ENCODE measurements at regions not wholly inside any gene's neighbourhood (a gene's known extent, or its start where the extent isn't known, plus 50 kb on each side); places are given as distances from the start of the nearest gene placed in this dataset.

- Histone ChIP-seq H3K9ac (ENCODE audit: low read length) (no peak overlapping the region), H3K36me3 (ENCODE audit: control insufficient read depth, insufficient read depth, low read length) (no peaks in the 10 kb centered on the region), H3K27ac (ENCODE audit: low read depth, low read length) (no peak overlapping the region), H3K4me3 (ENCODE audit: low read length) (no peak overlapping the region), H3K4me1 (ENCODE audit: control insufficient read depth, insufficient read depth, low read length) (peaks cover 17% of the 10 kb centered on the region), H3K27me3 (ENCODE audit: control insufficient read depth, insufficient read depth, low read length) (no peaks in the 10 kb centered on the region)
Observed at GRCh38 chr11:10628508-10629236, 60.2 kb upstream of the LYVE1 start.

DNA sequence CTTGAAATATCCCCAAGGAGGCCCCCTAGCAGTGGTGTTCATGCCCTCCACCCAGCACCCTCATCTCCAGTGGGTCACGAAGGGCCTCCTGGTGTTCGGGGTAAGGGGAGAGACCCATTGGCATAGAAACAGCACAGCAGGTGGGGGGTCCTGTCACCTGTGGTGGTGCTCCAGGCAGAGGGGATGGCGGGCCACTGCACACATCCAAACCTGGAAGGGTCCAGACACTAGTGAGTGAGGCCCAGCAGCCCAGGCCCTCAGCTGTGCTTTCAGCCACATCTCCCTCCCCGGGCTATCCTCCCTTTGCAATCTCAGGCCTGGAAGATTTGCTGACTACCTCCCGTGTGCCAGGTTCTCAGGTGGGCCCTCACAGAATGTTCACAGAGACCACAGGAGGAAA, 59.4 kb upstream of the LYVE1 start:
- no peak overlapping the region for H3K4me3 ChIP-seq (ENCODE audit: low read length)
- no peaks in the 10 kb centered on the region for H3K36me3 ChIP-seq (ENCODE audit: control insufficient read depth, insufficient read depth, low read length)
- no peaks in the 10 kb centered on the region for H3K27me3 ChIP-seq (ENCODE audit: control insufficient read depth, insufficient read depth, low read length)
- H3K4me1 ChIP-seq (ENCODE audit: control insufficient read depth, insufficient read depth, low read length): peaks cover 17% of the 10 kb centered on the region
- H3K9ac ChIP-seq (ENCODE audit: low read length): no peak overlapping the region
- no peak overlapping the region for H3K27ac ChIP-seq (ENCODE audit: low read depth, low read length)

DNA sequence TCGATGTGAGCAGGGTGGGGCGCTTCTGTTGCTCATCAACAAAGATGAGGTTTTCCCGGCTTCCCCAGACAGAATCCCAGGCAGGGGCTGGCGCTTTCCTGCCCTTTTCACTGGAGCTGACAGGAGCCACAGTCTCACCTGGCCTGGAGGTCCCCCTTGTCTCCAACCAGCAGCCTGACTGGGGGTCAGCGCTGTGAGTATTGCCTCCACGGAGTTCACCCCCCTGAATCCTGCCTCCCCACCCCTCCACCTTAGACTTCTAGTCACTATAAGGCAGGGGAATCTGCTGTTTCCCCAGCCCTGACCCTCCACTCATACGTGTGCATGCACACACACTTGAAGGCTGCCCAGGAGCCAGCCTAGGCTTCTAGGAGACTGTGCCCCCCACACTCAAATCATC, 58.8 kb upstream of the LYVE1 start:
- H3K36me3 ChIP-seq (ENCODE audit: control insufficient read depth, insufficient read depth, low read length): no peaks in the 10 kb centered on the region
- no peak overlapping the region for H3K4me3 ChIP-seq (ENCODE audit: low read length)
- H3K27ac ChIP-seq (ENCODE audit: low read depth, low read length): peak overlapping the region; percentile 3
- H3K27me3 ChIP-seq (ENCODE audit: control insufficient read depth, insufficient read depth, low read length): no peaks in the 10 kb centered on the region
- peaks cover 17% of the 10 kb centered on the region for H3K4me1 ChIP-seq (ENCODE audit: control insufficient read depth, insufficient read depth, low read length)
- no peak overlapping the region for H3K9ac ChIP-seq (ENCODE audit: low read length)

DNA sequence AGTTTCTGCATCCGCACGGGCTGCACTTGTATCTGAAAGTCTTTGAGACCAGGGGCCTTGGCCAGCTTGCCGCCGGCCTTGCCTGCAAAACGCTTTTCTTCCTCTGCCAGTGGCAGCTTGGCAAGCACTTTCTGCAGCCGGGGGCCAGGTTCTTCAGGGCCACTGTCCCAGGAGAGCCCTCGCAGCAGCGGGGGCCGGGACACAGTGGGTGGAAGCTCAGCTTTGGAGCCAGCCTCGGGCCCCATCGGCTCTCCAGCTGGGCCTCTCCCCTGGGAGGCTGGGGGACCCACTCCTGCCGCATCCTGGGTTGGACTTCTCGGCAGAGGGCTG, 57.5 kb upstream of the LYVE1 start:
- H3K4me3 ChIP-seq (ENCODE audit: low read length): no peak overlapping the region
- peaks cover 17% of the 10 kb centered on the region for H3K4me1 ChIP-seq (ENCODE audit: control insufficient read depth, insufficient read depth, low read length)
- no peaks in the 10 kb centered on the region for H3K36me3 ChIP-seq (ENCODE audit: control insufficient read depth, insufficient read depth, low read length)
- H3K27me3 ChIP-seq (ENCODE audit: control insufficient read depth, insufficient read depth, low read length): no peaks in the 10 kb centered on the region
- H3K9ac ChIP-seq (ENCODE audit: low read length): no peak overlapping the region
- H3K27ac ChIP-seq (ENCODE audit: low read depth, low read length): peak overlapping the region; percentile 70

GRCh38 chr11:10625281-10625981, 57.0 kb upstream of the LYVE1 start:
- Histone ChIP-seq H3K27me3 (ENCODE audit: control insufficient read depth, insufficient read depth, low read length) (no peaks in the 10 kb centered on the region), H3K36me3 (ENCODE audit: control insufficient read depth, insufficient read depth, low read length) (no peaks in the 10 kb centered on the region), H3K4me1 (ENCODE audit: control insufficient read depth, insufficient read depth, low read length) (peaks cover 17% of the 10 kb centered on the region), H3K4me3 (ENCODE audit: low read length) (no peak overlapping the region), H3K9ac (ENCODE audit: low read length) (no peak overlapping the region), H3K27ac (ENCODE audit: low read depth, low read length) (peak overlapping the region; percentile 70)

DNA sequence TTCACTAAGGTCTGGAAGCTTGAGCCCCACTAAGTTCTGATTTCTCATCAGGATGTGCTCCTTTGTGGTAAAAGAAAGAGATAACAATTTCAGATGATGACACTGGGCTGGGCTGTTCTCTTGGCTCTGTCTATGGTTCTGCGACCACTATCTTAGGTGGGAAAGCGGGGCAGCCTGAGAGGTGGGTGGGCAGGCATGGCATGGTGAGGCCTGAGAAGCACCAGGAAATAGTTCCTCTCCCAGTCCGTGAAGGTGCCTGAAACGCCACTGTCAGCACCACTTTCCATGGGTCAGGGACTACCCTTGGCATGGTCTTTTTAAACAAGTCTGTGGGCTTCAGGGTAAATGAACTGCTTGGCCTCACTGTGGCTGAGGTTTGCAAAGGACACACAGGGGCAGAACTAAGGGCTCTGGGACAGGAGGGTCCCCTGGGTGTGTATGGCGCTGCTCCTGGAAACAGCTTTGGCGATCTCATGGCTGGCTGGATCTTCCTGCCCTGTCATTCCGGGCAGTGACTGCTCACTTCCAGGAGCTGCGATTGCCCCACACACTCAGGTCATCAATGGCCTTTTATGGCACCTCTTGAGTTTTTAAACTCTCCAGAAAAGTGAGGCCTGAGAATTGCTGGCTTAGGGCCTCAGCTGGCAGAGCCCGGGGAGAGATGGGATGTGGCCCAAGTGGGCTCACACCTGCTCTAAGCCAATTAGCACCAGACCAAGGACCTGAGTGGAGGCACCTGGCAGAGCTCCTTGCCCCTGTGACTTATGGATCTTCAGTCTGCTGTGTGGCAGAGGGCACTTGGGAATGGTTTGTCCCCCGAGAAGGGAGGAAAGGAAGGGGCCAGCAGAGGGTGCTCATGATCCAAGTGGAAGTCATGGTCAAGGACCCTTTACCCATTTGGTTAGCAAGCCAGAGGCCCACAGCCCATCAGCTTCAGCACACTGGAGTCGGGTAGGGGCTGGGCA, 55.6 kb upstream of the LYVE1 start:
- Histone ChIP-seq H3K27ac (ENCODE audit: low read depth, low read length) (peak overlapping the region; percentile 70), H3K4me1 (ENCODE audit: control insufficient read depth, insufficient read depth, low read length) (peaks cover 19% of the 10 kb centered on the region), H3K4me3 (ENCODE audit: low read length) (no peak overlapping the region), H3K9ac (ENCODE audit: low read length) (no peak overlapping the region), H3K27me3 (ENCODE audit: control insufficient read depth, insufficient read depth, low read length) (no peaks in the 10 kb centered on the region), H3K36me3 (ENCODE audit: control insufficient read depth, insufficient read depth, low read length) (no peaks in the 10 kb centered on the region)

GRCh38 chr11:10622957-10623791, 54.7 kb upstream of the LYVE1 start:
- no peaks in the 10 kb centered on the region for H3K36me3 ChIP-seq (ENCODE audit: control insufficient read depth, insufficient read depth, low read length)
- H3K27me3 ChIP-seq (ENCODE audit: control insufficient read depth, insufficient read depth, low read length): no peaks in the 10 kb centered on the region
- H3K4me3 ChIP-seq (ENCODE audit: low read length): no peak overlapping the region
- no peak overlapping the region for H3K27ac ChIP-seq (ENCODE audit: low read depth, low read length)
- peaks cover 26% of the 10 kb centered on the region for H3K4me1 ChIP-seq (ENCODE audit: control insufficient read depth, insufficient read depth, low read length)
- no peak overlapping the region for H3K9ac ChIP-seq (ENCODE audit: low read length)

GRCh38 chr11:10622108-10622507, 53.6 kb upstream of the LYVE1 start:
- Histone ChIP-seq H3K27me3 (ENCODE audit: control insufficient read depth, insufficient read depth, low read length) (no peaks in the 10 kb centered on the region), H3K4me3 (ENCODE audit: low read length) (no peak overlapping the region), H3K36me3 (ENCODE audit: control insufficient read depth, insufficient read depth, low read length) (no peaks in the 10 kb centered on the region), H3K4me1 (ENCODE audit: control insufficient read depth, insufficient read depth, low read length) (peaks cover 26% of the 10 kb centered on the region), H3K27ac (ENCODE audit: low read depth, low read length) (no peak overlapping the region), H3K9ac (ENCODE audit: low read length) (no peak overlapping the region)

- Histone ChIP-seq H3K4me1 (ENCODE audit: control insufficient read depth, insufficient read depth, low read length) (peaks cover 9% of the 10 kb centered on the region), H3K9ac (ENCODE audit: low read length) (no peak overlapping the region), H3K36me3 (ENCODE audit: control insufficient read depth, insufficient read depth, low read length) (no peaks in the 10 kb centered on the region), H3K27me3 (ENCODE audit: control insufficient read depth, insufficient read depth, low read length) (no peaks in the 10 kb centered on the region), H3K27ac (ENCODE audit: low read depth, low read length) (peak overlapping the region; percentile 21), H3K4me3 (ENCODE audit: low read length) (no peak overlapping the region)
Observed at GRCh38 chr11:10619131-10619680, 50.7 kb upstream of the LYVE1 start.

- no peak overlapping the region for H3K4me3 ChIP-seq (ENCODE audit: low read length)
- no peaks in the 10 kb centered on the region for H3K27me3 ChIP-seq (ENCODE audit: control insufficient read depth, insufficient read depth, low read length)
- H3K36me3 ChIP-seq (ENCODE audit: control insufficient read depth, insufficient read depth, low read length): no peaks in the 10 kb centered on the region
- H3K27ac ChIP-seq (ENCODE audit: low read depth, low read length): peak overlapping the region; percentile 21
- peaks cover 9% of the 10 kb centered on the region for H3K4me1 ChIP-seq (ENCODE audit: control insufficient read depth, insufficient read depth, low read length)
- H3K9ac ChIP-seq (ENCODE audit: low read length): no peak overlapping the region
Observed at GRCh38 chr11:10618490-10618889, 50.0 kb upstream of the LYVE1 start.

Measured in rectal smooth muscle tissue (tissue), 1 donor.